ENCODE measurements at regions not wholly inside any gene's neighbourhood (a gene's known extent, or its start where the extent isn't known, plus 50 kb on each side); places are given as distances from the start of the nearest gene placed in this dataset.

GRCh38 chr13:111567637-111568036 lies 247.2 kb downstream of the TEX29 start:
- Histone ChIP-seq H2AFZ (ENCODE audit: low read depth) (no peak overlapping the region), H3K4me1 (ENCODE audit: control insufficient read depth in 1 of 2, insufficient read depth in 2 of 2, low read depth in 1 of 2, low read length in 1 of 2) (no peaks in the 10 kb centered on the region), H3F3A (replicated peaks; ENCODE audit: insufficient read depth) (no peaks in the 10 kb centered on the region), H3K79me2 (ENCODE audit: insufficient read depth) (no peaks in the 10 kb centered on the region), H3K4me3 (ENCODE audit: low read depth in 2 of 2, low read length in 1 of 2) (no peak overlapping the region), H3K36me3 (replicated peaks in 1 of 2; ENCODE audit: control insufficient read depth in 1 of 2, insufficient read depth in 2 of 2, low read length in 1 of 2) (no peaks in the 10 kb centered on the region), H4K20me1 (ENCODE audit: insufficient read depth) (no peaks in the 10 kb centered on the region), H3K27me3 (ENCODE audit: insufficient read depth) (no peaks in the 10 kb centered on the region), H3K4me2 (no peak overlapping the region), H3K9ac (no peak overlapping the region), H3K9me2 (no peaks in the 10 kb centered on the region), H3K9me3 (no peaks in the 10 kb centered on the region), H3K27ac (ENCODE audit: low read depth in 2 of 2, low read length in 1 of 2) (no peak overlapping the region)
- no peak for DNase-seq
- ChIA-PET CTCF (no interaction called here), POLR2A (no interaction called here)
- no peak for TF ChIP-seq TAF1 (IDR thresholded peaks at IDR 0.05; ENCODE audit: borderline replicate concordance, low read depth, low read length)
- TF ChIP-seq SIN3A (IDR thresholded peaks at IDR 0.05; ENCODE audit: borderline replicate concordance, low read depth, low read length), result no peak
- TF ChIP-seq RXRA (IDR thresholded peaks at IDR 0.05; ENCODE audit: borderline replicate concordance, low read depth), result no peak
- TF ChIP-seq CTCF (IDR thresholded peaks at IDR 0.05), result no peak
- TF ChIP-seq USF2 (IDR thresholded peaks at IDR 0.05; ENCODE audit: borderline replicate concordance, low read depth, low read length), result no peak
- no peak for TF ChIP-seq RCOR1 (IDR thresholded peaks at IDR 0.05; ENCODE audit: low read length)
- no peak for TF ChIP-seq IRF3 (IDR thresholded peaks at IDR 0.05; ENCODE audit: low read depth, low read length)
- no peak for TF ChIP-seq GABPA (IDR thresholded peaks at IDR 0.05; ENCODE audit: low read depth)
- no peak for TF ChIP-seq TEAD4 (IDR thresholded peaks at IDR 0.05; ENCODE audit: borderline replicate concordance, insufficient read depth)
- TF ChIP-seq NFIC (IDR thresholded peaks at IDR 0.05; ENCODE audit: borderline replicate concordance), result no peak
- no peak for TF ChIP-seq FOSL2 (IDR thresholded peaks at IDR 0.05; ENCODE audit: borderline replicate concordance, low read depth)
- no peak for TF ChIP-seq FOXM1 (IDR thresholded peaks at IDR 0.05; ENCODE audit: low read depth)
- WGBS (ENCODE audit: low lambda C conversion rate), result 19% methylated on average over 16 of the region's 16 CpGs

GRCh38 chr13:111568290-111568689 lies 247.8 kb downstream of the TEX29 start:
- Histone ChIP-seq H3K4me3 (ENCODE audit: low read depth in 2 of 2, low read length in 1 of 2) (no peak overlapping the region), H4K20me1 (ENCODE audit: insufficient read depth) (no peaks in the 10 kb centered on the region), H3K27me3 (ENCODE audit: insufficient read depth) (no peaks in the 10 kb centered on the region), H3K27ac (ENCODE audit: low read depth in 2 of 2, low read length in 1 of 2) (no peak overlapping the region), H3K4me2 (no peak overlapping the region), H3K4me1 (ENCODE audit: control insufficient read depth in 1 of 2, insufficient read depth in 2 of 2, low read depth in 1 of 2, low read length in 1 of 2) (no peaks in the 10 kb centered on the region), H3K9me2 (no peaks in the 10 kb centered on the region), H3K9me3 (no peaks in the 10 kb centered on the region), H2AFZ (ENCODE audit: low read depth) (no peak overlapping the region), H3K79me2 (ENCODE audit: insufficient read depth) (no peaks in the 10 kb centered on the region), H3F3A (replicated peaks; ENCODE audit: insufficient read depth) (no peaks in the 10 kb centered on the region), H3K36me3 (replicated peaks in 1 of 2; ENCODE audit: control insufficient read depth in 1 of 2, insufficient read depth in 2 of 2, low read length in 1 of 2) (no peaks in the 10 kb centered on the region), H3K9ac (no peak overlapping the region)
- no peak for DNase-seq
- ChIA-PET POLR2A (no interaction called here), CTCF (no interaction called here)
- 6% methylated on average over 8 of the region's 8 CpGs for WGBS (ENCODE audit: low lambda C conversion rate)
- TF ChIP-seq MEF2A (IDR thresholded peaks at IDR 0.05; ENCODE audit: borderline replicate concordance, low read depth), result no peak
- no peak for TF ChIP-seq RCOR1 (IDR thresholded peaks at IDR 0.05; ENCODE audit: low read length)
- no peak for TF ChIP-seq RAD21 (IDR thresholded peaks at IDR 0.05; ENCODE audit: low read length)
- no peak for TF ChIP-seq MAX (IDR thresholded peaks at IDR 0.05; ENCODE audit: low read depth)
- no peak for TF ChIP-seq CHD2 (IDR thresholded peaks at IDR 0.05; ENCODE audit: low read length, partially characterized antibody)
- TF ChIP-seq ZBTB33 (IDR thresholded peaks at IDR 0.05; ENCODE audit: borderline replicate concordance, low read depth), result no peak
- no peak for TF ChIP-seq SIN3A (IDR thresholded peaks at IDR 0.05; ENCODE audit: borderline replicate concordance, low read depth, low read length)
- TF ChIP-seq TAF1 (IDR thresholded peaks at IDR 0.05; ENCODE audit: borderline replicate concordance, low read depth, low read length), result no peak
- TF ChIP-seq USF1 (IDR thresholded peaks at IDR 0.05; ENCODE audit: borderline replicate concordance, low read depth), result no peak
- no peak for TF ChIP-seq GABPA (IDR thresholded peaks at IDR 0.05; ENCODE audit: low read depth)

Data from SK-N-SH (cell line).